Activated T-cell treated with anti-CD3 and anti-CD28 coated beads, Interleukin-2, amount 50 U/mL, for 4 hours (primary cell): ENCODE measurements at regions not wholly inside any gene's neighbourhood (a gene's known extent, or its start where the extent isn't known, plus 50 kb on each side); places are given as distances from the start of the nearest gene placed in this dataset.

ENCODE experiments used
- ATAC-seq, 2 donors: fragments of 200-7000 bp; cut with Tn5 transposase; one replicate each; pipeline ENCODE4 v1.10.0; 2021
- DNase-seq: peaks from one replicate; pipeline ENCODE4 v3.0.0-alpha.2; 2020
- H3K27me3 Mint-ChIP-seq: one replicate; pipeline ENCODE4 v1.8.0; 2021; ENCODE audit warnings: low read depth, mixed read lengths
- H3K36me3 Mint-ChIP-seq: one replicate; pipeline ENCODE4 v1.8.0; 2022; ENCODE audit warnings: mixed read lengths; ENCODE audit not compliant: insufficient read depth
- H3K4me1 Mint-ChIP-seq: one replicate; pipeline ENCODE4 v1.8.0; 2021; ENCODE audit warnings: low read depth, mixed read lengths
- H3K4me3 Mint-ChIP-seq: one replicate; pipeline ENCODE4 v1.8.0; 2021; ENCODE audit warnings: mild to moderate bottlenecking, moderate library complexity, mixed read lengths
- H3K9me3 Mint-ChIP-seq: one replicate; pipeline ENCODE4 v1.8.0; 2021; ENCODE audit warnings: mixed read lengths

DNA sequence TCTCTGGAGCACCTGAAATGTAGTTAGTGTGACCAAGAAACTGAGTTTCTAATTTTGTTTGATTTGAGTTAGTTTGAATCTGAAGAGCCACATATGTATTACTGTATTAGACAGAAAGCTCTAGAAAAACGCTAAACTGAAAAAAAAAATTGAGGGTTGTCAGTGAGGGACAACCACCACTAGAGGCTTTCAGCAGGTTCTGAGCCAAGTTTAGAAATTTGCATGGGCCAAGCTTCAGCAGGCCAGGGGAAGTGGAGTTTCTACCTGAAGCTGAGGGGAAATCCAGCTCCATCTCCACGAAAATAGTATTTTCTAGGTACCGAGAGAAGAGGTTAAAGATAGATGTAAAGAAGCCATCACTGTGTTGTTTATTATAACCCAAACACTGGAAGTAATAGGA, 77.9 kb upstream of the PLXNA4 start:
- H3K4me1 Mint-ChIP-seq, result peaks cover 34% of the 10 kb centered on the region
- DNase-seq (no peak), ATAC-seq (no peak)

DNA sequence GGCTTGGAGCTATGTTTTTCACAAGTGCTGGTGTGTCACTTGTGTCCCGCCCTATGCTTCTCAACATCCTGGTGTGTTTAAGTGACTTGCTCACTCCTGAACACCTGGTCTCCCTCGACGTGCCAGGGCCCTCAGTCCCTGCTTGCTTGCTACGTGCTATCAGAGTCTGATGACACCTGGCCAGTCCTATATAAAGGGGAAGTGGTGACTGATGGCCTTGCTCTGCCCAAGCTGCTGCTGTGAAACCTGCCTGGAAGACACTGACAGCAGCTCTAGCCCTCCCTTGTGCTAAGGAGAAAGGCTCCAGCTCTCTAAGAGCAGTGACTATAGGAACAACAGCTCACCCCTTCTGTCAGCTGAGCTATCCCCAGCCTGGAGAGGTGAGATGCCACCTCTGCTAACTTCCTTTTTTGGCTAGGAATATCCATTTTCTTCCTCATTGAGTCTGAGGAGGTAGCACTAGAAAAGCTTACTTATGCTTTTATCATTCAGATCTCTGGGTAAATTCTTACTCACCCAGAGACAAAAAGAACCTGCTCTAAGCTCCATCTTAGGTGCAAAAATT, 77.2 kb upstream of the PLXNA4 start:
- Mint-ChIP-seq H3K9me3 (peaks cover 6% of the 10 kb centered on the region), H3K27me3 (no peaks in the 10 kb centered on the region), H3K4me1 (peaks cover 34% of the 10 kb centered on the region), H3K4me3 (no peak overlapping the region), H3K36me3 (no peaks in the 10 kb centered on the region)
- DNase-seq (no peak), ATAC-seq (no peak)

More for the DNA sequence above, 77.9 kb upstream of the PLXNA4 start:
- Mint-ChIP-seq H3K4me3 (no peak overlapping the region), H3K36me3 (no peaks in the 10 kb centered on the region), H3K27me3 (no peaks in the 10 kb centered on the region), H3K9me3 (peaks cover 6% of the 10 kb centered on the region)

DNA sequence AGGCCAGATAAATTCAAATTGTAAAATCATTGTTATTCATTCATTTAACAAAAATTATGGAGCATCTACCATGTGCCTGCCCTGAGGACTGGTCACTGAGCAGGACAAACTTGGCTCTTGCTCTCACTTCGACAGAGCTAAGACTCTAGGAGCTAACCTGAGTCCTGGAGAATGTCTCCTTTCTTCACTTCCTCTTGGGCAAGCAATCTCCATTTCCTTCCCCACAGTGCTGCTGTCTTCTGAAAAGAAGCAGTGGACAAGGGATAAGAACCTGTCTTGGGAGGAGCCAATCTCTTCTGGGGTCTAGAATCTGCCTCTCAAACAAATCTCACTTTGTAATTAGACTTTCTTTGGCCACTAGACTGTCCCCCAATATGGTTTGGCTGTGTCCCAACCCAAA, 76.2 kb upstream of the PLXNA4 start:
- peaks cover 31% of the 10 kb centered on the region for H3K4me1 Mint-ChIP-seq
- DNase-seq (no peak), ATAC-seq (no peak)
- no peak overlapping the region for H3K4me3 Mint-ChIP-seq
- H3K9me3 Mint-ChIP-seq, result no peaks in the 10 kb centered on the region
- no peaks in the 10 kb centered on the region for H3K36me3 Mint-ChIP-seq
- H3K27me3 Mint-ChIP-seq, result no peaks in the 10 kb centered on the region

DNA sequence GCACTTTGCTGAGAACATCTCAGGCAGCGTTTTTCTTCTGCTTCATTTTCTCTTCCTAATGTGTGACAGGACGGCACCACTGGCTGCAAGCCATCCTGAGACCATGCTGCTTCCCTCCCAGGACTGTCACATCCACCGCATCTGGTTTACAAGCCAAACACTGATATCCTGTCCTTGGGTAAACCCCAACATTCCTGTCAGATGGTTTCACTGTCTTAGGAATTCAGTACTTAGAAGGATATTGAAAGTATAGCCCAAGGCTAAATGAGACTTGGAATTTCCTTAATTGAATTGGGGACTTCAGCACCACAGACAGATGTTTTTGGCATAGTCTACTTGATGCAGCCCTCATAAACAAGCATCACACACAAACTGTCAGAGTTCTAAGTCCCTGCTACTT, 74.2 kb upstream of the PLXNA4 start:
- peaks cover 17% of the 10 kb centered on the region for H3K4me1 Mint-ChIP-seq
- ATAC-seq (no peak), DNase-seq (no peak)
- no peaks in the 10 kb centered on the region for H3K9me3 Mint-ChIP-seq
- no peaks in the 10 kb centered on the region for H3K27me3 Mint-ChIP-seq
- no peak overlapping the region for H3K4me3 Mint-ChIP-seq
- H3K36me3 Mint-ChIP-seq, result no peaks in the 10 kb centered on the region

- H3K4me3 Mint-ChIP-seq, result no peak overlapping the region
- H3K9me3 Mint-ChIP-seq, result no peaks in the 10 kb centered on the region
- DNase-seq (no peak), ATAC-seq (no peak)
- H3K4me1 Mint-ChIP-seq, result no peaks in the 10 kb centered on the region
- no peaks in the 10 kb centered on the region for H3K27me3 Mint-ChIP-seq
- no peaks in the 10 kb centered on the region for H3K36me3 Mint-ChIP-seq
Measured at GRCh38 chr7:132647311-132647710, 71.0 kb upstream of the PLXNA4 start.

- Mint-ChIP-seq H3K36me3 (no peaks in the 10 kb centered on the region), H3K4me3 (no peak overlapping the region), H3K4me1 (no peaks in the 10 kb centered on the region), H3K9me3 (no peaks in the 10 kb centered on the region), H3K27me3 (no peaks in the 10 kb centered on the region)
- ATAC-seq (no peak), DNase-seq (no peak)
Measured at GRCh38 chr7:132646052-132646451, 69.8 kb upstream of the PLXNA4 start.

GRCh38 chr7:132643302-132643701, 67.0 kb upstream of the PLXNA4 start:
- no peak for ATAC-seq
- H3K27me3 Mint-ChIP-seq, result no peaks in the 10 kb centered on the region

DNA sequence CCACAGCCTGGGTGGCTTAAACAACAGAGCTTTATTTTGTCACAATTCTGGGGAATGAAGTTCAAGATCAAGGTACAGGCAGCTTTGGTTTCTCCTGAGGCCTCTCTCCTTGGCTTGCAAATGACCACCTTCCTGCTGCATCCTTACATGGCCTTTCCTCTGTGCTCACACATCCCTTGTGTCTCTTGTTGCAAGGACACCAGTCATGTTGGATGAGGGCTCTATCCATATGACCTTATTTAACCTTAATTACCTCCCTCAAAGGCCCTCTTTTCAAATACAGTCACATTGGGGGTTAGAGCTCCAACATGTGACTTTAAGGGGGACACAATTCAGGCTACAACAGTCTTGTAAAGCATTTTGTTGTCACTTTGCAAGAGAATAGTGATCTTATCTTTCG, 65.0 kb upstream of the PLXNA4 start:
- DNase-seq, result no peak
- Mint-ChIP-seq H3K9me3 (no peaks in the 10 kb centered on the region), H3K4me3 (no peak overlapping the region), H3K36me3 (no peaks in the 10 kb centered on the region), H3K27me3 (peaks cover 2% of the 10 kb centered on the region), H3K4me1 (no peaks in the 10 kb centered on the region)
- no peak for ATAC-seq

More at GRCh38 chr7:132643302-132643701, 67.0 kb upstream of the PLXNA4 start:
- no peak for DNase-seq
- Mint-ChIP-seq H3K36me3 (no peaks in the 10 kb centered on the region), H3K9me3 (no peaks in the 10 kb centered on the region), H3K4me1 (no peaks in the 10 kb centered on the region), H3K4me3 (no peak overlapping the region)

DNA sequence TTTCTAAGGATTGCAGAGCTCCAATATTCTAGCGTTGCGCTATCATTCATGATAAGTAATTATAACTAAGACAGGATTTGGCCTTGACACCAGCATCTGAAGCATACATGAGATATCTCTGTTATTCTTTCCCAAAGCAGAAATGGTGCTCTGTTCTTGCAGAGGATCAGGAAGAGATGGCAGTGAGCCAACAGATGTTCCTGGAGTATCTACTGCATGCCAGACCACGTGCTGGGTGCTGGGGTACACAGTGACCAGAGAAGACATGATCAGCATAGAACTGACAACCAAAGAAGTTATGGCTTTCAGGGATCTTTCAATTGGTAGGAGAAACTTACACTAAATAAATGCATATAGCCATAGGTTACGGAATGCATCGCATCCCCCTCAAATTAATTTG, 63.7 kb upstream of the PLXNA4 start:
- DNase-seq (no peak), ATAC-seq (no peak)
- no peaks in the 10 kb centered on the region for H3K9me3 Mint-ChIP-seq
- peaks cover 2% of the 10 kb centered on the region for H3K27me3 Mint-ChIP-seq
- H3K4me3 Mint-ChIP-seq, result no peak overlapping the region
- no peaks in the 10 kb centered on the region for H3K4me1 Mint-ChIP-seq
- no peaks in the 10 kb centered on the region for H3K36me3 Mint-ChIP-seq

DNA sequence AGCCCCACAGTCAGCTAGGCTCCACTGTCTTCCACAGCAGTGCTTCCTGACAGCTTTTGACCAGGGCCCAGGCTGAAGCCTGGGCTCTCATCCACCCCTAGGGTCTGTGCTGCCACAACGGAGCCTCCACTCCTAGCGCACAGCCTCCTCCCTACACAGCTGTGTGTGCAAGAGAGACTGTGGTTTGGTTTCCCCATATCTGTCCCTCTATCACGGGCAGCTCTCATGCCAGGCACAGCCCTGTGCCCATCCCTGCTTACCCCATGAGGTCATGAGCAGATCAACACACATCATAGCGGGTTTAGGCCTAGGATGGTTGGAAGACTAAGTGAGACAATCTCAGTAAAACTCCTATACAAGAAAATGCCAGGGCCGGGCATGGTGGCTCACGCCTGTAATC, 61.7 kb upstream of the PLXNA4 start:
- Mint-ChIP-seq H3K9me3 (no peaks in the 10 kb centered on the region), H3K4me3 (no peak overlapping the region), H3K36me3 (no peaks in the 10 kb centered on the region), H3K27me3 (peaks cover 2% of the 10 kb centered on the region), H3K4me1 (no peaks in the 10 kb centered on the region)
- DNase-seq (no peak), ATAC-seq (no peak)

DNA sequence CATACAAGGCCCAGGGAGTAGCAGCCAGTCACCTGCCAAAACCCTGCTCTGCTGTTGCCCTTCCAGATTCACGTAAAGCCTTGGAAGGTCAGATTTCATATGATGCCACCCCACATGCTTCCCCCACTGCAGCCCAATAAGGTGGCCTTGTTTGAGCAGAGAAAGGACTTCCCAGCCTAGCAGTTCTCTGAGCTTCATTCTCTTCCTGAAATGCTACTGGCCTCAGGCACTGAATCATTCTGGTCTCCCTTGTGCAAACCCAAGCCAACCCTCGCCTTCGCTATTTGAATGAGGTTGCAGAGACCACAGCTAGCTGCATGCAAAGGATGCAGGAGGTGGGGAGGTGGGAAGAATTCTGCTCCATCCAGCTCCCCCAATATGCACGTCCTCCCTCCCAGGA, 60.3 kb upstream of the PLXNA4 start:
- ATAC-seq (no peak), DNase-seq (no peak)
- H3K4me1 Mint-ChIP-seq, result no peaks in the 10 kb centered on the region
- no peak overlapping the region for H3K4me3 Mint-ChIP-seq
- no peaks in the 10 kb centered on the region for H3K9me3 Mint-ChIP-seq
- peaks cover 4% of the 10 kb centered on the region for H3K27me3 Mint-ChIP-seq
- no peaks in the 10 kb centered on the region for H3K36me3 Mint-ChIP-seq

- no peaks in the 10 kb centered on the region for H3K36me3 Mint-ChIP-seq
- ATAC-seq, result no peak
Measured at GRCh38 chr7:132635127-132635526, 58.9 kb upstream of the PLXNA4 start.

GRCh38 chr7:132630834-132631233, 54.6 kb upstream of the PLXNA4 start:
- no peak for DNase-seq
- Mint-ChIP-seq H3K4me3 (no peak overlapping the region), H3K27me3 (peaks cover 2% of the 10 kb centered on the region), H3K36me3 (peaks cover 2% of the 10 kb centered on the region), H3K4me1 (no peaks in the 10 kb centered on the region), H3K9me3 (no peaks in the 10 kb centered on the region)
- no peak for ATAC-seq

More at GRCh38 chr7:132635127-132635526, 58.9 kb upstream of the PLXNA4 start:
- Mint-ChIP-seq H3K27me3 (peaks cover 5% of the 10 kb centered on the region), H3K4me3 (no peak overlapping the region), H3K9me3 (no peaks in the 10 kb centered on the region), H3K4me1 (no peaks in the 10 kb centered on the region)
- no peak for DNase-seq
